Mesendoderm (in vitro differentiated cells): ENCODE measurements at regions not wholly inside any gene's neighbourhood (a gene's known extent, or its start where the extent isn't known, plus 50 kb on each side); places are given as distances from the start of the nearest gene placed in this dataset.
A peak's percentile ranks its signal among the peaks of the same experiment; 100 is the strongest.

Experiments used
- DNase-seq: peaks from one replicate; pipeline ENCODE4 v3.0.0; 2013
- H2AK5ac ChIP-seq: 2 replicates; pipeline ENCODE4 v1.6.1; 2013; ENCODE audit warnings: low read length, inconsistent platforms
- H2BK120ac ChIP-seq: 2 replicates; pipeline ENCODE4 v1.6.1; 2013; ENCODE audit warnings: low read depth, mild to moderate bottlenecking, low read length, moderate library complexity, mixed read lengths
- H2BK15ac ChIP-seq: replicated peaks from 2 replicates; pipeline ENCODE4 v1.6.1; 2013; ENCODE audit warnings: low read depth, mild to moderate bottlenecking, moderate library complexity
- H2BK5ac ChIP-seq: 2 replicates; pipeline ENCODE4 v1.6.1; 2013; ENCODE audit warnings: low read length, inconsistent platforms
- H3K18ac ChIP-seq: 2 replicates; pipeline ENCODE4 v1.6.1; 2013; ENCODE audit warnings: mild to moderate bottlenecking, low read length, mixed read lengths
- H3K23ac ChIP-seq: one replicate; pipeline ENCODE4 v1.6.1; 2013; ENCODE audit warnings: low read length
- H3K27ac ChIP-seq: 2 replicates; pipeline ENCODE4 v1.5.1; 2013; ENCODE audit warnings: low read depth, mild to moderate bottlenecking, inconsistent platforms, low read length, moderate library complexity
- H3K27me3 ChIP-seq: 2 replicates; pipeline ENCODE4 v1.6.1; 2013; ENCODE audit warnings: low read length, control low read depth, mild to moderate bottlenecking, inconsistent platforms; ENCODE audit not compliant: insufficient read depth, poor library complexity
- H3K36me3 ChIP-seq: 2 replicates; pipeline ENCODE4 v1.6.1; 2013; ENCODE audit warnings: low read length, inconsistent platforms; ENCODE audit not compliant: control insufficient read depth, insufficient read depth
- H3K4ac ChIP-seq: one replicate; pipeline ENCODE4 v1.6.1; 2013; ENCODE audit warnings: low read depth, mild to moderate bottlenecking, low read length, moderate library complexity
- H3K4me1 ChIP-seq: 2 replicates; pipeline ENCODE4 v1.6.1; 2013; ENCODE audit warnings: low read depth, low read length, inconsistent platforms; ENCODE audit not compliant: control insufficient read depth
- H3K4me2 ChIP-seq: 2 replicates; pipeline ENCODE4 v1.6.1; 2013; ENCODE audit warnings: low read length
- H3K4me3 ChIP-seq: 2 replicates; pipeline ENCODE4 v1.5.1; 2013; ENCODE audit warnings: mild to moderate bottlenecking, low read length
- H3K56ac ChIP-seq: one replicate; pipeline ENCODE4 v1.6.1; 2013; ENCODE audit warnings: low read length
- H3K79me1 ChIP-seq: 2 replicates; pipeline ENCODE4 v1.6.1; 2013; ENCODE audit warnings: low read length, inconsistent platforms
- H3K79me2 ChIP-seq: 2 replicates; pipeline ENCODE4 v1.6.1; 2013; ENCODE audit warnings: mild to moderate bottlenecking, low read length; ENCODE audit not compliant: control insufficient read depth, insufficient read depth
- H3K9ac ChIP-seq: 2 replicates; pipeline ENCODE4 v1.6.1; 2013; ENCODE audit warnings: low read length, inconsistent platforms
- H4K5ac ChIP-seq: one replicate; pipeline ENCODE4 v1.6.1; 2013; ENCODE audit warnings: low read length
- H4K8ac ChIP-seq: one replicate; pipeline ENCODE4 v1.6.1; 2013; ENCODE audit warnings: low read depth, mild to moderate bottlenecking, control low read depth, low read length, moderate library complexity
- WGBS: extraction: QIAGEN DNeasy Blood & Tissue Kit; methylation state at CpG from one replicate; pipeline ENCODE4 v1.1.7; 2013; ENCODE audit warnings: low lambda C conversion rate, missing lambda C conversion rate; ENCODE audit not compliant: insufficient coverage; ENCODE audit errors: extremely low coverage; 5-methylcytosine and 5-hydroxymethylcytosine counted together

DNA sequence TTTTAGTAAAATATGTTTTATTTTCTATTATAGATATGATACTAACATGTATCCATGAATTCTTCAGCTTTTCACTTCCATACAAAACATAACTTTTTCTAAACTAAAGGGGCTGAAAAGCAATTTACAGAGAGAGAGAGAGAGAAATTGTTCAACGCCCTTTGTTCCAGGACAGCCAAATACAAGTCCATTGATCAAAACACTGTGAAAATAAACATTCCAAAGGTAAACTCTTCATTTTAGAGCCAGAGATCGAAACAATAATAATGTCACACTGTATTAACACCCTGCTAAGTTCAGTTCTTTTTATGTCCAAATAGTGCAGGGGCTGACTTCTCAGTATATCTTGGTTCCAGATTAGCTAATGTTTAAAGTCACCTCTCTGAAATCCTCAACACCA lies 516.2 kb upstream of the ATXN8OS start:
- Histone ChIP-seq H3K23ac (no peak overlapping the region), H3K79me2 (no peaks in the 10 kb centered on the region), H2AK5ac (no peak overlapping the region), H3K4ac (no peak overlapping the region), H3K4me2 (no peak overlapping the region), H3K27ac (no peak overlapping the region), H3K79me1 (no peaks in the 10 kb centered on the region), H3K36me3 (no peaks in the 10 kb centered on the region), H3K4me1 (peaks cover 2% of the 10 kb centered on the region), H3K18ac (no peak overlapping the region), H3K56ac (no peak overlapping the region), H3K9ac (no peak overlapping the region), H4K5ac (no peak overlapping the region), H3K27me3 (no peaks in the 10 kb centered on the region), H4K8ac (no peak overlapping the region), H2BK5ac (no peak overlapping the region), H2BK120ac (no peak overlapping the region), H3K4me3 (no peak overlapping the region), H2BK15ac (no peak overlapping the region)
- DNase-seq: no peak
- WGBS: no CpG with 5 or more reads among the region's 2 CpGs

DNA sequence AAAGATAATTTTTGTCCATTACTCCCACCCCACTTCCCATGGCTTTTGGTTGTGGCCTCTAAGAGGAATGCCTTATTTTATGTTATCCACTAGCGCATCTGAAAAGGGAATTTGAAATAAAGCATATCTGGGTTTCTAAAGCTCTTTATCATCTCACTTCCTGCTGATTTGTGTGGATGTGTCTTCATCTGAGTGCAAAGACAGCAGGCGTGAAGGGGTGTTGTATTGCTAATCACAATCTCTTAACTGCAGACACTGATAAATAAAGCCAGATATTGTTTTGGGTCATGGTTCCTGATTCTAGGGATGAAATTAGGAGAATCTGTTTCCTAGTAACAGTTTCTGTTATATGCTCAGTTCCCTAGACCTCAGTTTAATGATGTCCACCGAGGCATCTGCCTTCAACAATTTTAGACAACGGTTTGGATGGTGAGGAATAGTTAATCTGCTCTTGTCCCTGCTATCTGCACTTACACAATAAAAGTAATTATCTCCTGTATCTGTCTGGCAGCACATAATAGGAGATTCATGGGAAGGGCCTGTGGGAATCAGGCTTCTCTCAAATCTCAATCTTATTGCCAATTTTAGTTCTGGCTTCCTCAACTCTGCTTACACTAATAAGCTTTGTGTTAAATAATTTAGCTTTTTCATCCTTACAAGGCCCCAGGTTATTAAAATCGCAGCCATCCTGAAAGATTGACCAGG lies 517.9 kb upstream of the ATXN8OS start:
- Histone ChIP-seq H3K27me3 (no peaks in the 10 kb centered on the region), H3K56ac (no peak overlapping the region), H2BK120ac (no peak overlapping the region), H3K36me3 (no peaks in the 10 kb centered on the region), H3K18ac (no peak overlapping the region), H3K27ac (peak overlapping the region; percentile 73), H3K4me1 (peaks cover 2% of the 10 kb centered on the region), H3K23ac (no peak overlapping the region), H2BK15ac (no peak overlapping the region), H3K9ac (no peak overlapping the region), H3K79me1 (no peaks in the 10 kb centered on the region), H4K5ac (peak overlapping the region; percentile 93), H4K8ac (no peak overlapping the region), H2BK5ac (peak overlapping the region; percentile 94), H2AK5ac (no peak overlapping the region), H3K4ac (no peak overlapping the region), H3K4me3 (no peak overlapping the region), H3K79me2 (no peaks in the 10 kb centered on the region), H3K4me2 (no peak overlapping the region)
- WGBS: no CpG with 5 or more reads among the region's 5 CpGs
- peak; percentile 92 for DNase-seq

DNA sequence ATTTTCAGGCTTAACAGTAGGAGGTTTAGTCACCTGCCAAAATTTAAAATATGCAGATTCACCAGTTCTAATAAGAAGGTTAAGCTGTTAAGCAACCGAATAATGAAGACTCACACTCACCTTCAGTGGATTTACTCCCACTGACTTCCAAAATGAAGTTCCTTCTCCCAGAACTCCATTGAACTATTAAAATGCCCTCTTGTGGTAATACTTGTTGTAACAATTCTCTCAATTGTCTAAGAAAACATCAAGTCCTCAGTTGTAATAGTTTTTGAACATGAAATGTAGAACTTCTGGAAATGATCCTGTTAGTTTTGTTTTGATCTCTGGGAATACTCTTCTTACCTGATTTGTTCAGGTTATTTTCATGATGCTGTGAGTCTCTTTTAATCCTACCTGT lies 522.0 kb upstream of the ATXN8OS start:
- H3K56ac ChIP-seq: no peak overlapping the region
- no peak overlapping the region for H3K4ac ChIP-seq
- no peak overlapping the region for H4K5ac ChIP-seq
- no peaks in the 10 kb centered on the region for H3K79me1 ChIP-seq
- WGBS: no CpG with 5 or more reads among the region's 1 CpG
- no peak overlapping the region for H2AK5ac ChIP-seq
- H3K36me3 ChIP-seq: no peaks in the 10 kb centered on the region
- no peak overlapping the region for H3K27ac ChIP-seq
- no peaks in the 10 kb centered on the region for H3K27me3 ChIP-seq
- H3K4me3 ChIP-seq: no peak overlapping the region
- no peak overlapping the region for H3K23ac ChIP-seq
- H3K9ac ChIP-seq: no peak overlapping the region
- H2BK120ac ChIP-seq: no peak overlapping the region
- H3K4me2 ChIP-seq: no peak overlapping the region
- H3K79me2 ChIP-seq: no peaks in the 10 kb centered on the region
- H2BK5ac ChIP-seq: no peak overlapping the region
- peak; percentile 23 for DNase-seq
- no peak overlapping the region for H3K18ac ChIP-seq
- H3K4me1 ChIP-seq: peaks cover 2% of the 10 kb centered on the region
- H2BK15ac ChIP-seq: no peak overlapping the region
- H4K8ac ChIP-seq: no peak overlapping the region

GRCh38 chr13:69580255-69580654 lies 527.4 kb upstream of the ATXN8OS start:
- H2AK5ac ChIP-seq: no peak overlapping the region
- H3K9ac ChIP-seq: no peak overlapping the region
- H4K8ac ChIP-seq: no peak overlapping the region
- H3K79me2 ChIP-seq: no peaks in the 10 kb centered on the region
- H3K4ac ChIP-seq: peak overlapping the region; percentile 36
- no peak overlapping the region for H3K27ac ChIP-seq
- no peak overlapping the region for H3K56ac ChIP-seq
- no peak overlapping the region for H2BK15ac ChIP-seq
- no peak overlapping the region for H2BK5ac ChIP-seq
- no peak overlapping the region for H3K4me2 ChIP-seq
- no peaks in the 10 kb centered on the region for H3K4me1 ChIP-seq
- no peaks in the 10 kb centered on the region for H3K36me3 ChIP-seq
- H3K79me1 ChIP-seq: no peaks in the 10 kb centered on the region
- no CpG with 5 or more reads among the region's 3 CpGs for WGBS
- H3K23ac ChIP-seq: no peak overlapping the region
- H3K4me3 ChIP-seq: no peak overlapping the region
- H4K5ac ChIP-seq: no peak overlapping the region
- H3K27me3 ChIP-seq: no peaks in the 10 kb centered on the region
- peak overlapping the region; percentile 51 for H3K18ac ChIP-seq
- no peak overlapping the region for H2BK120ac ChIP-seq
- DNase-seq: no peak

- Histone ChIP-seq H3K9ac (no peak overlapping the region), H3K56ac (no peak overlapping the region), H3K79me2 (no peaks in the 10 kb centered on the region), H4K5ac (no peak overlapping the region), H3K23ac (no peak overlapping the region), H3K4me1 (no peaks in the 10 kb centered on the region), H2BK5ac (no peak overlapping the region), H3K4me2 (no peak overlapping the region), H4K8ac (no peak overlapping the region), H3K27me3 (no peaks in the 10 kb centered on the region), H3K36me3 (no peaks in the 10 kb centered on the region), H2AK5ac (no peak overlapping the region), H3K4ac (no peak overlapping the region), H3K79me1 (no peaks in the 10 kb centered on the region), H3K18ac (no peak overlapping the region), H3K4me3 (no peak overlapping the region), H2BK15ac (no peak overlapping the region), H2BK120ac (no peak overlapping the region), H3K27ac (no peak overlapping the region)
- DNase-seq: peak; percentile 18
Measured at GRCh38 chr13:69579351-69579750, 528.3 kb upstream of the ATXN8OS start.
